WI38 (cell line): ENCODE measurements at regions not wholly inside any gene's neighbourhood (a gene's known extent, or its start where the extent isn't known, plus 50 kb on each side); places are given as distances from the start of the nearest gene placed in this dataset.

Experiments
- H3K4me3 ChIP-seq: 2 replicates; pipeline ENCODE4 v1.5.1; 2011; ENCODE audit warnings: low read depth, mild to moderate bottlenecking, control low read depth, low read length
- TF ChIP-seq, protein P1 (sequence below): IDR thresholded peaks from 2 replicates; pipeline ENCODE4 v1.5.1; 2012; ENCODE audit warnings: low read depth, mild to moderate bottlenecking, control low read depth, low read length

DNA sequence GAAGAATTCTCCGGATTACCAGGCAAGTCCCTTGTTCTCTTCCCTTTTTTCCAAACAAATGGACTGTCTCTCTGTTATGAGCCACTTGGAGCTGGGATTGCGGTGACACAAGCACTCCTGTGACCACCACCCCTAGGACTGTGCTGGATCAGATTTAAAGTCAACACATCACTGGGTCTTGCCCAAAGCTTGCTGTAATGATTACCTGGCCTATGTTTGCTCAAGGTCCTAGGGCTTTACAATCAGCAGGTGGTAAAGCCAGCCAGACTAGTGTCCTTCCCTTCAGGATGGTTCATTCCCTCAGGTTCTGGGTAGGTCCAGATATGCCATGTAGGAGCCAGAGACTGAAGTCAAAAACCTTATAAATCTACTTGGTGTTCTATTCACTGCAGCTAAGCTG, 144.7 kb downstream of the COX18 start:
- TF ChIP-seq, protein P1, sequence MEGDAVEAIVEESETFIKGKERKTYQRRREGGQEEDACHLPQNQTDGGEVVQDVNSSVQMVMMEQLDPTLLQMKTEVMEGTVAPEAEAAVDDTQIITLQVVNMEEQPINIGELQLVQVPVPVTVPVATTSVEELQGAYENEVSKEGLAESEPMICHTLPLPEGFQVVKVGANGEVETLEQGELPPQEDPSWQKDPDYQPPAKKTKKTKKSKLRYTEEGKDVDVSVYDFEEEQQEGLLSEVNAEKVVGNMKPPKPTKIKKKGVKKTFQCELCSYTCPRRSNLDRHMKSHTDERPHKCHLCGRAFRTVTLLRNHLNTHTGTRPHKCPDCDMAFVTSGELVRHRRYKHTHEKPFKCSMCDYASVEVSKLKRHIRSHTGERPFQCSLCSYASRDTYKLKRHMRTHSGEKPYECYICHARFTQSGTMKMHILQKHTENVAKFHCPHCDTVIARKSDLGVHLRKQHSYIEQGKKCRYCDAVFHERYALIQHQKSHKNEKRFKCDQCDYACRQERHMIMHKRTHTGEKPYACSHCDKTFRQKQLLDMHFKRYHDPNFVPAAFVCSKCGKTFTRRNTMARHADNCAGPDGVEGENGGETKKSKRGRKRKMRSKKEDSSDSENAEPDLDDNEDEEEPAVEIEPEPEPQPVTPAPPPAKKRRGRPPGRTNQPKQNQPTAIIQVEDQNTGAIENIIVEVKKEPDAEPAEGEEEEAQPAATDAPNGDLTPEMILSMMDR: no peak
- H3K4me3 ChIP-seq: no peak overlapping the region

DNA sequence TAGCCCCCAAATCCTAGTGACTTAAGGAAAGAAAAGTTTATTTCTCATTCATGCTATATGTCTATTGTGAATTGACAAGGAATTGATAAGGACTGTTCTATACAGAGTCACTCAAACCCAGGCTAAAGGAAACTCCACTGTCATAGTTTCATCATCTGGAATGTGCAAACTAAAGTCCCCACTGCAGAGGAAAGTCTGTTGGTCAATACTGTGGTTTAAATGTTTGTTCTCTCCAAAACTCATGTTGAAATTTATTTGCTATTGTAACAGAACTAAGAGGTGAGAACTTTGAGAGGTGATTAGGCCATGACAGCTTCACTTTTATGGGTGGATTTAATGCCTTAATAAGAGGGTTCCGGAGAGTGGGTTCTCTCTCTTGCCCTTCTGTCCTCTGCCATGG, 149.6 kb downstream of the COX18 start:
- no peak overlapping the region for H3K4me3 ChIP-seq
- TF ChIP-seq, protein P1: no peak

DNA sequence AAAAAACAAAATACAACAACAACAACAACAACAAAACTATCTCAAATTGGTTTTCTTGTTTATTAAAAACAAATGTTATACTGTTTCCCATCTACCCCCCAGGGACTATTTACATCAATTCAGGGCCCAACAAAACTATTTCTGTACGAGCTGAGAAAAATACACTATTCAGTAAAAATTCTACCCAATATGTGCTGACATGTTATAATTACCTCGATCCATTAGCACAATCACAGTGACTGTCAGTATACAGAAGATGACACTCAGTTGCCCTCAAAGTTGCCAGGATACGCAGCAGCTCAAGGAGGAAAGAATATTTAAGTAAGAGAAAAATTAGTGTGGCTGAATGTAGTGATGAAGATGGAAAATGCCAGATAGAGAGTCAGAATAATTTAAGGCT, 150.1 kb downstream of the COX18 start:
- H3K4me3 ChIP-seq: no peak overlapping the region
- TF ChIP-seq, protein P1: no peak

DNA sequence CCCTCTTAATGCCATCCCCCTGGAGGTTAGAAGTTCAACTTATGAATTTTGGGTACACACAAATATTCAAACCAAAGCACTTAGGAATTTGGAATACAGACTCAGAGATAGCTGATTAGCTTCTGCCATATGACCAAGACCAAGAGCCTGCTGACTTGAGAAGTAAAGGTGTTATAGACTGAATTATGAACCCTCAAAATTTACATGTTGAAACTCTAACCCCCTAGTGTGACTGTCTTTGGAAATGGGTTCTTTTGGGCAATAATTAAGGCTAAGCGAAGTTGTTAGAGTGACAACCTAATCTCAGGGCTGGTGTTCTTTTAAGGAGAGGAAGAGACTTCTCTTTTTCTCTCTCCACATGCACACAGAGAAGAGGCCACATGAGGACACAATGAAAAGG, 151.2 kb downstream of the COX18 start:
- TF ChIP-seq, protein P1: no peak
- H3K4me3 ChIP-seq: no peak overlapping the region

DNA sequence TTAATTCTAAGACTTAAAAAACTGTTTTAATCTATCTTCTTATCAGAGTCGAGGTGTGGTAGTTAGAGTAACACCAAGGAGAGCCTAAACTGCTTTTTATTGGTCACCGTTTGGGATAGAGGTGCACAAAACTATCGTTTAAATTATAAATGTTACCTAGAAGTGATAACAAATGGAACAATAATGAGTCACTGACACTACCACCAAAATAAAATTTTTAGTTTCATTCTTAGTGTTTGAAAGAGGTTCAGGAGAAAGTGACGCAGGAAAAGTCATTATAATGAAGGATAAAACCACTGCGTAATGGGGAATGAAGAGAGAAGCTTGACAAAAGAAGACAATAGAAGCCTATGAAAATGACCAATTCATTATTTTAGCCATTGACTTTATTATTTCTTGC, 158.2 kb downstream of the COX18 start:
- TF ChIP-seq, protein P1: no peak
- H3K4me3 ChIP-seq: no peak overlapping the region

DNA sequence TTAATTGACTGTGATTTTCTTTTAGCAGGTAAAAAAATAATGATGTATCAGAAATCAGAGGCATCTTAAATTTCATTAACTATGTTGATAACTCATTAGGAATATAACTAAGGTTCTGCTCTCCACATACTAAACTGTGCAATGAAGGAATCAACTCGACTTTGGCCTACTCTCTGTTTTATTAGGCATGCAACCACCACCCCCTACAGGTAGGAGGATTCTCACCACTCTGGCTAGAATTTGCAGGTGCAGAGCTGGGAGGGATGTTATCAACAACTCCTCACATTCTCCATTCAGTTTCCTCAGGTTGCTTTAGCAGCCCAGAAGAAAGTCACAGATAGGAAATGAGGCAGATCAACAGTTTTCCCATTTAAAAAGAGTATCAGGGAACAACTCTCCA, 160.1 kb downstream of the COX18 start:
- no peak overlapping the region for H3K4me3 ChIP-seq
- TF ChIP-seq, protein P1: no peak

DNA sequence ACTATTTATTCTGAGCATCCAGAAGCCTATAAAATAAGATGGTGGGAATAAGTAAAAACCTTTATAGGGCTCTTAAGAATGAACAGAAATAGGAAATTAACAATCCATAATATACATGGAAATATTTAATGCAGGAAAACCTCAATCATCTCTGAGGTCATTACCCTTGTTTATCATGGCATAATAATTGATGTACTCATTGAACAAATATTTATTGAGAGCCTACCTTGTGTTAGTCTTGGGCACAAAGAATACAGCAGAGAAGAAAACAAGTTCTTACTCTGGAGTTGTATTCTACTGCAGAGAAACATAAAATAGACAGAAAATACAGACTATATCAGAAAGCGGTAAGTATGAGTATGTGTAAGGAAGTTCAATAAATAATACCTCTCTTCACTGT, 167.2 kb downstream of the COX18 start:
- TF ChIP-seq, protein P1: no peak

More for the DNA sequence above, 167.2 kb downstream of the COX18 start:
- no peak overlapping the region for H3K4me3 ChIP-seq
